HG03097 (cell line): ENCODE measurements at regions not wholly inside any gene's neighbourhood (a gene's known extent, or its start where the extent isn't known, plus 50 kb on each side); places are given as distances from the start of the nearest gene placed in this dataset.

ENCODE experiments used
- ATAC-seq: cut with Tn5 transposase; IDR thresholded peaks from one replicate; pipeline ENCODE4 v1.9.1; 2021; ENCODE audit not compliant: unreplicated experiment, low FRiP score

GRCh38 chr9:81394881-81395675 is 294.3 kb downstream of the TLE1 start:
- no peak for ATAC-seq

- no peak for ATAC-seq
Measured at GRCh38 chr9:81393985-81394811, 295.1 kb downstream of the TLE1 start.

GRCh38 chr9:81391457-81391825 is 297.9 kb downstream of the TLE1 start:
- no peak for ATAC-seq

- no peak for ATAC-seq
Measured at GRCh38 chr9:81390792-81391456, 298.4 kb downstream of the TLE1 start.

GRCh38 chr9:81389569-81389993 is 299.8 kb downstream of the TLE1 start:
- no peak for ATAC-seq

GRCh38 chr9:81388831-81389230 is 300.5 kb downstream of the TLE1 start:
- ATAC-seq: no peak

GRCh38 chr9:81387360-81388106 is 301.8 kb downstream of the TLE1 start:
- ATAC-seq: no peak

GRCh38 chr9:81384911-81385310 is 304.4 kb downstream of the TLE1 start:
- no peak for ATAC-seq

GRCh38 chr9:81382281-81382680 is 307.1 kb downstream of the TLE1 start:
- ATAC-seq: no peak

GRCh38 chr9:81381694-81382093 is 307.7 kb downstream of the TLE1 start:
- no peak for ATAC-seq

- ATAC-seq: no peak
Measured at GRCh38 chr9:81380504-81381359, 308.6 kb downstream of the TLE1 start.

- ATAC-seq: no peak
Measured at GRCh38 chr9:81379655-81380054, 309.7 kb downstream of the TLE1 start.

GRCh38 chr9:81377921-81378320 is 311.4 kb downstream of the TLE1 start:
- no peak for ATAC-seq

GRCh38 chr9:81377320-81377719 is 312.0 kb downstream of the TLE1 start:
- no peak for ATAC-seq

- ATAC-seq: no peak
Measured at GRCh38 chr9:81375187-81376100, 313.9 kb downstream of the TLE1 start.

GRCh38 chr9:81374459-81375186 is 314.7 kb downstream of the TLE1 start:
- no peak for ATAC-seq

- ATAC-seq: no peak
Measured at GRCh38 chr9:81373294-81373693, 316.1 kb downstream of the TLE1 start.

GRCh38 chr9:81372628-81373191 is 316.6 kb downstream of the TLE1 start:
- ATAC-seq: no peak
